Fibroblast of skin of left biceps (primary cell): ENCODE measurements at regions not wholly inside any gene's neighbourhood (a gene's known extent, or its start where the extent isn't known, plus 50 kb on each side); places are given as distances from the start of the nearest gene placed in this dataset.

ENCODE experiments used
- DNase-seq, 2 experiments: peaks; one replicate each; pipeline ENCODE4 v3.0.0-alpha.2; 2013; ENCODE audit warnings: low read depth in 2 of 2

- peak in 1 of 2 experiments; percentile 29 for DNase-seq
Measured at GRCh38 chr9:19998823-19999455, 210.1 kb upstream of the SLC24A2 start.

- no peak for DNase-seq
Measured at GRCh38 chr9:19998153-19998552, 209.3 kb upstream of the SLC24A2 start.

- DNase-seq = no peak
Measured at GRCh38 chr9:19995619-19996018, 206.8 kb upstream of the SLC24A2 start.

DNA sequence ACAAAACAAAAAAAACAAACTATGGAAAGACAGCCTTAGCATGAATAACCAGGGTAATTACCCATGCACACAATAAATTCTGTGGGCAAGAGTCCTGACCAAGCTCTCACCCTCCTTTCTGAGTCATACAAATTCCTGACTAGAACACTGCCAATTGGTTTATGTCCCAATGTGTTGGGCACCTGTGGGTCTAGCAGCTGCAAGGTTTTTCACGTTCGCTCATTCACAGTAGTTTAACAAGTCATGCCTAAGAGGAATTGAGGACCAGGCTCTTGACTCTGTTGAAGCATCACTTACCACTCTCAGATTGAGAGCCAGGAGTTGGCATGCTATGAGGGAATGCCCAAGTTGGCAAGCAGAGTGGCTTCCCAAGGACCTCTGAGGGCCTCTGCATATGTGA, 205.5 kb upstream of the SLC24A2 start:
- DNase-seq = no peak

DNA sequence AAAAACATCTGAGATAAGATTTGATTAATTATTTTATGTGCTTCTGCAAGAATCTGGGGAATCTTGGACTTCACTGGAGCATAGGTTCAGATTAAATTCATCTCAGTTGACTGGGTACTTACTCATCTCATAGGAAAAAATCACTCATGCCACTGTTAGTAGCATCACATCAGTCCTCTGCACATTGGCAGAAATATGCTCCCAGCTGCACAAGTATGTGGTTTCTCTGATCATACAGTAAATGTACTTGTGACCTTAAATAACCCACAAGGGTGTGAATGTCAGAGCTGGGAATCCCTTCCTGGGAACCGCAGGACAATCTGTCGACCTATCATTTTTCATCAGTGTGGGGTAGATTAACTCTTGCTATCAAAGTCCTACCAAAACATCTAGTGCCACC, 203.7 kb upstream of the SLC24A2 start:
- peak; percentile 30 to 36 for DNase-seq

- DNase-seq = no peak
Measured at GRCh38 chr9:19989213-19989612, 200.4 kb upstream of the SLC24A2 start.

DNA sequence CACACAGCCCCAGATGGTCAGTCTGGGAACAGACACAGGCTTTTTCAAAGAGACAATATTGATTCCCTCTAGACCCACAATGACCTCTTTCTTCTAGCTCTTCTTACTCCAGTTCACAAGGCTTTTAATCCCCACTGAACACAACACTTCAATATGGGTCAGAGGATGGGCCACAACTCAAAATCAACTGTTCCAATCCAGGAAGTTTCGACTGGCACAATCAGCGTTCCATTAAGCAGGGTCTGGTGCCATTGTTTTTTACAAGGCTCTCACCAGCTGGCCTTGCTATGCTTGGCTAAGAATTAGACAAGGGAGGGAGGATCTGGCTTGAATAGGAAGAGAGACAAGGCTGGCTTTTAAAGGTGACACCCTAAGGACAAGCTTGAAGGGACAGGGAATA, 199.4 kb upstream of the SLC24A2 start:
- no peak for DNase-seq

DNA sequence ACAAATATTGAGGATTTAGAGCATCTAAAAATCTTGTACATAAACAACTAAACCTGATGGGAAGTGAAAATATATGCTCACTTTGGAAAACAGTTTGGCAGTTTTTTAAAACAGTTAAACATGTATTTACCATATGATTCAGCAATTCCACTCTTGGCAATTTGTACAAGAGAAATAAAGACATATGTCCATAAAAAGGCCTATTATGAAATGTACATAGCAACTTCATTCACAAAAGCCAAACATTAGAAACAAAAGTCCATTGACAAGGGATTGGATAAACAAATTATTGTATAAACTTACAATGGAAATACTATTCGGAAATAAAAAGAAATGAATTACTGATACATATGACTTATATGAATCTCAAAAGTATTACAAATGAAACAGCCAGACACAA, 196.2 kb upstream of the SLC24A2 start:
- no peak for DNase-seq

GRCh38 chr9:19976226-19976625, 187.4 kb upstream of the SLC24A2 start:
- DNase-seq = no peak

GRCh38 chr9:19975499-19975898, 186.7 kb upstream of the SLC24A2 start:
- DNase-seq = no peak

GRCh38 chr9:19969721-19970120, 180.9 kb upstream of the SLC24A2 start:
- no peak for DNase-seq

DNA sequence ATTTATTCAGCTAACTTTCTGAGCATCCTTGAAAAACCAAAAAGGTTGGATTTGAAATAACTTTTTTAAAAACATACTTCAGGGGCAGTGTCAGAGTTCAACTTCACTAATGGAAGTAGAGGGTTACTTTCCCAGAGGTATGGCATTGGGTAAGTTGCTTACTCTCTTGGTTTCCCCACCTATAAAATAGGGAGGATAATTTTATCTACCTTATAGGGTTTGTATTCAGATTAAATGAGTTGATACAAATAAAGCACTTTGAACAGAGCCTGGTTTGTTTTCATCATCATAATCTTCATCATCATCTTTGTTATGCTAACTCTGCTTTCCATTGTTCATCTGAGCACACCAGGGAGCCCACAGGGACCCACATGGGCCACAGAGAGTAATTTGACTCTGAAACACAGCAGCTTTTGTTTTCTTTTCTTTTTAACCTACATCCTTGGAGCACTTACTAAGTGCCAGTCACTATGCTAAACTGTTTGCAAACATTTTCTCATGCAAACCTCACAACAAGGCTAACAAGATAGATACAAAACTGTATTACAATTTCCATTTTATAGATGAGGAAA, 179.1 kb upstream of the SLC24A2 start:
- DNase-seq = no peak

DNA sequence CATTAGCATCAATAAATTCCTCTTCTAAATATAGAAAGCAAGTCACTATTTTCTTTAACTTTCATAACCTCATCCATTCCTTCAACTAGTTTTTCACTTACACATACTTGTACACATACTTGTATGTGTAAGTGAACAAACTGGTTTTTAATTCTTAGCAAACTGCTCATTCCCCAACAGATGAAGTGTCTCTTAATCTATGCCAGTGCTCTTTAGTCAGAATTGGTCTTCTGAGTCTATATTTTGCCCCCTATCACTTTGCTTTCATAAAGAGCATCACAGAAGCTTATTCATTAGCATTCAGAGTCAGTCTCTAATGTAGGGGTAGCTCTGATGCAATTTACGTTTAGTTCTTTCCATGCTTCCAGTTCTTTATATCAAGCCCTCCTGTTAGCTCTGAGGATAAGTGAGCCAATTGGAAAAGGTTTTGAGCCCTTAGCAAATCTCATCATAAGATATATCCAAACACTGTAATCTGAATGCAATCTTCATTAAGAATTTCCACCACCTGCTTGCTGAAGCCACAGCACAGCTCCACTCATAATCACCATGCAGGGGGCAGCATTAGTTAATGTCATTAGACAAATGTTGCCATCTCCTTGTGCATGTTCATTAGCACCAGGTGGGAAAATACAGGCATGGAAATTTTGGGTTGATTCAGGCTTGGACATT, 178.5 kb upstream of the SLC24A2 start:
- no peak for DNase-seq

DNA sequence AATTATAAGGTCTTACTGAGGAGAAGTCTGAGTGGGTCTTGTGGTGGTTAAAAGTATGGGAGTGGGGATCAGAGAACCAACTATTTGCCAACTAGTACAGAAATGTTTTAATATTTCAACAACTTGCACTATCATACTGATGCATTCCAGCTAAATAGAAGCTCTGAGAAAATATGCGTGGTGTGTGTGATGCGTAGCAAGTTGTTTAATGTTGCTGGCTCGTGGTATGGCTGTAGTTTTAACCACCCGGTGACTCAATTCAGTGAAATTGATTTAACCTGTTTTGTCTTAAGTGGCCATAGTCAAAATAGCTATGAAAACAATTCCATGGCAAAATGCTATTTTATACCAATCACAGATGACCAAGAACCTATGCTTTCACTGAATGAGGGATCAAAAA, 176.5 kb upstream of the SLC24A2 start:
- DNase-seq = peak in 1 of 2 experiments; percentile 8

DNA sequence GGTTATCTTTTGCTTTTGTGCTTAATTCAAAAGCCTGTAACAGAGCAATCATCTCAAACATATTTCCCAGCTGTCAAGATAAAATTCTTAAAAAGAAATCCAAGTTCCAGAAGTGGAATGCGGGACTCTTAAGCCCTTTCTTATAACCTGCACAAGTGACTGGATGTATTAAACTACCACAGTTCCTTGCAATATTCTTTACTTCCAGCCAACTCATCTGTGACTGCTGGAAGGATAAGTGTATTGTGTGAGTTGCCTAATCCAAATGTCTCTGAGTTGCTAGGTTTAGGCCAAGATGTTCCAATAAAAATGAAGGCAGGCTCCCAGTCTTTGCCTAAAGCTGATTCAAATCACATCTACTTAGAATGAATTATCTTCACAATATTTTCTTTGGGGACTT, 159.2 kb upstream of the SLC24A2 start:
- DNase-seq = no peak

- DNase-seq = no peak
Measured at GRCh38 chr9:19946441-19947109, 157.7 kb upstream of the SLC24A2 start.

DNA sequence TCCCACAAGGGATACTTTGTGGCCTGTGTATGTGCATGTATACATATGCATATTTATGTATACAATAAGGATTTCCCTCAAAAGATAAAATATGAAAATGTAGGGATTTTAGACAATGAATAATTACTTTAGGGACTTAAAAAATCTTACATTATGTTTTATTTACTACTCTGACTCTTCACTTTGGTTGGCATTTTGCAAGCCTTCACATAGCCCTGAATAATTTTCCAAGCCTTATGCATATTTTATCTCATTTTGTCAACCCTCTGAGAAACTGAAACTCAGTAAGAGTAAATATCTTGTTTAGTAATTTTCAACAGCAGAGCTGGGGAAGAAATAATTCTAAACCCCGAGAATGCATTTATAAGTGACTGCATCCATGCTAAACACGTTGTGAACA, 153.0 kb upstream of the SLC24A2 start:
- DNase-seq = no peak

GRCh38 chr9:19940811-19941535, 152.1 kb upstream of the SLC24A2 start:
- DNase-seq = no peak

DNA sequence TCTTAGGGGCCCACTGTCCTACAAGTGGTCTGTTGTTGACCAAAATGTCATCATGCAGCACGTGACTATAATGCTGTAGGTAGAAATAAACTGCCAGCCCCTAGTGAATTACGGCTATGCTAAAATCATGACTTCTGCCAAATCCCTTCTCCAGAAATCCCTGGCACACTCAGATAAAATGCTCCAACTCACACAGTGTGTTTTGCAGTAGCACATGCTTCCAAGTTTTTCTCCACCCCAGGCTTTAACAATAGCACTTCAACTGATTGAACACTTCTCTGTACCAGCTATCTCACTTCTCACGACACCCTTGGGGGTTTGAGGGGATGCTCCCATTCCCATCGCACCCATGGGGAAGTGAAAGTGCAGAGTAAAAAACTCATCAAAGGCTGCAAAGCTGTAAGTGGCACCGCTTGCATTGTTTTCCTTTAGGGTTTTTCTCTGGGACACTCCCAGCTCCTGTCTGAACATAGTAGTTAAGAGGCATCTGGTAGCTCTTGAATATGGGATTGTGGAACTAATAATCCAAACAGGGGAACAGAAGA, 151.0 kb upstream of the SLC24A2 start:
- DNase-seq = no peak

- no peak for DNase-seq
Measured at GRCh38 chr9:19938990-19939733, 150.3 kb upstream of the SLC24A2 start.

DNA sequence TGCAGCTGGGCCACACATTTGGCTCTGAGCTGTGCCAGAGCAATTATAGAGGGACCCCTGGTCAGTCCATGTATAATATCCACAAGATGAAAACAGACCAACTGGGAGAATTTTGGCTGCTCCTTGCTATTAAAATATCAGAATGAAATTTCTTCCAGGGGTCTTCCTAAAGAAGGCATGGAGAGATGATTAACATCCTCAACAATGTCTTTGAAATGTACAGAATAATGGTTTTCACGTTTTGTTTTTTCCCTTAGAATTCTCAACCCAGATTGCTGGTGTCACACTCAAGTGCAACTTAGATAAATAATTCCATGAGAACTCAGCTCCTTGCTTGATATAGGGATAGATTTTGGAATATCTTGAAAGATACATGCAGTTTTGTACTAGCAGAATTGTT, 148.3 kb upstream of the SLC24A2 start:
- DNase-seq = no peak
